NCI-H1930 (cell line): ENCODE measurements at regions not wholly inside any gene's neighbourhood (a gene's known extent, or its start where the extent isn't known, plus 50 kb on each side); places are given as distances from the start of the nearest gene placed in this dataset.
"Not testable (repeated sequence)": the region's sequence is repeated elsewhere in the genome, so short reads cannot be mapped to it uniquely, and the experiment has no call there.

Experiments
- DNase-seq, 2 experiments: peaks; one replicate each; lab custom pipeline; 2025; lab: John Stamatoyannopoulos, UW

DNA sequence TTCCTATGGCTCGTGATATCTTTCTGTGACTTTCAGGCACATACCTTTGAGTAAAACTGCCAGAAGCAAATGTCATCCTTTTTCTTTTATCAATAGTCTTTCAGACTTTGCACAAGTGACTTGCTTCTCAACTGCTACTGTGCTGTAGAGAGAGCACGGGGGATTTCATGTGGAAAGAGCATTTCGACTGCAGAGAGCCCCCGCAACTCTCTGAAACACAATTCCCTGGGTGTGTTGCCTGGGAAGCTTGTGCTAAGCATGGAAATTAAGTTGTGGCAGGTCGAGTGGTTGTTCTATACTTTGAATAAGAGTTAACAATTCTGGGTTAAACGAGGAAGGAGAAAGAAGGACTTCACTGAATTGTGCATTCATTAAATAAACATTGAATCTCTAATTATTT lies 659.1 kb downstream of the TDRD15 start:
- no peak for DNase-seq

DNA sequence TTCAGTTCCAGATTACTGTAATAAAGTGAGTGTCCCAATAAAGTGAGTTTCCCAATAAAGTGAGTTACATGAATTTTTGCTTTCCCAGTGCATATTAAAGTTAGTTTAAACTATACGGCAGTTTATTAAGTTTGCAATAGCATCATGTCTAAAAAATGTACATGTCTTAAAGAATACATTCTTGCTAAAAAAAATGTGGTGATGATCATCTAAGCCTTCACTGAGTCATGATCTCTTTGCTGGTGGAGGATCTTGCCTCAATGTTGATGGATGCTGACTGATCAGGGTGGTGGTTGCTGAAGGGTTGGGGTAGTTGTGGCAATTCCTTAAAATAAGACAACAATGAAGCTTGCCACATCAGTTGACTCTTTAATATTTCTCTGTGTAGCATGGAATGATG lies 664.2 kb downstream of the TDRD15 start:
- no peak for DNase-seq

DNA sequence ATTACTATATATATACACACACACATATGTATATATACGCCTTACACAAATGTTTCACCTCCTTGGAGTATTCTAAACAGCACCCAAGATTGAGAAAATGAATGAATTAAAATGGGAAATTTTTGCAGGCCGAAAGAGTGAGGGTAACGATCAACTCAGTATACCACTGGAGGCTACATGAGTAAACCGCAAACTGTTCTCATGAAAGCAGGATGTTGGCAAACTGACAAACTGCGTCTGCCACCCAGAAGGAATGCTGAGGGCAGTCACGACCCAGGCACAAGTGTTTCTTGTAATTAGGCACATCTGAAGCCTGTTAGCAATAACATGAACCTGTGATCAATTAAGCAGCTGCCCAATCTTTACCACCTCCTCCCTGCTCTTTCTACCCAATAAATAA lies 666.5 kb downstream of the TDRD15 start:
- not testable (repeated sequence) for DNase-seq

DNA sequence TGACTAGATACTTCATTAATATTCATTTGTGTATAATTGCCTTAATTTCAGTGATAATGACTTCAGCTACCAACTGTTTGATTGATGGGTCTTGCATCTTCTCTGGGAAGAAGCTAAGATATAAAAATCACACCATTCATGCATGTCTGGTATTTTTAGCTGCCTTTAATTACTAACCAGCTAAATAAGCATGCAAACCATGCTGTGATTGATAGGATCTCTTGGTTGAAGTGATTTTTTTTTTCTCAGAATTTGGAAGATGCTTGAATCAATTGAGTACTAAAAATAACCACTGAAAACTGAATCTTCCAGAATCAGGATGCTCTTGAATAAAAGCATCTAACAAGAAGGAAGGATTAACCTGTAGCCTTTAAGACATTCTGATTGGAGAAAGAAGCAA lies 668.8 kb downstream of the TDRD15 start:
- no peak for DNase-seq

DNA sequence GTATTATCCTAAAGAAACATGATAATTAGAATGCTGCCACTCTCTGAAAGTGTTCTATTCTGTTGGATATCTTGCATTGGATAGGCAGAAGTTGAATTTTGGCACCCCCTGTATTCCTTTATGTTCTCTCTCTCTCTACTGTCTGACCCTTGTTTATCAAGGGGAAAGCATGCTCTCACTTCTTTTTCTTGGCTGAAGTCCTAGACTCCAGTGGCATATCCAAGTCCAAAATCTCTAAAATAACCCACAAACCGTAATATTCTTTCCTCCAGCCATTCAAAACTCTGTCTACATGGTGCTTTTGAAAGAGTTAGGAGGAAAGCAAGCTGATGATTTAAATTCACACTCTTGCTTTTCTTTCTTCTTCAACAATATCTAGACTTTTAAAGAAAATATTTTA lies 669.7 kb downstream of the TDRD15 start:
- no peak for DNase-seq

DNA sequence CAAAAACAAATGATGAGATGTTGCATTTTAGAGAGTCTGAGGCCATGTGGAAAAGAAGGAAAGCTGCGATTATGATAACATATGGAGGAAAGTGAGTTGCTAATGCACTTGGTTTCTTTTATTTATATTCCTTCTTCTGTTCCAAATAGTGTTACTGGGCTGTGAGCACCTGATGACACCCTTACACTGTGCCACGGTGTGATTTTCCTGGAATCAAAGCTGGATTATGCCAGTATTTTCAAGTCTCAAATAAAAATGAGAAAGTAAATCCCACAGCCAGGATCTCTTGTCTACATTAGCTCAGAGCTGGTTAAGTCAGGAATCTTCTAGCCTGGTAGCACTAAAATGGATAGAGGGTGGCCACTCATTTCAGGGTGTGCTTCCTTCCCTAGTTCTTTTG lies 670.8 kb downstream of the TDRD15 start:
- no peak for DNase-seq

DNA sequence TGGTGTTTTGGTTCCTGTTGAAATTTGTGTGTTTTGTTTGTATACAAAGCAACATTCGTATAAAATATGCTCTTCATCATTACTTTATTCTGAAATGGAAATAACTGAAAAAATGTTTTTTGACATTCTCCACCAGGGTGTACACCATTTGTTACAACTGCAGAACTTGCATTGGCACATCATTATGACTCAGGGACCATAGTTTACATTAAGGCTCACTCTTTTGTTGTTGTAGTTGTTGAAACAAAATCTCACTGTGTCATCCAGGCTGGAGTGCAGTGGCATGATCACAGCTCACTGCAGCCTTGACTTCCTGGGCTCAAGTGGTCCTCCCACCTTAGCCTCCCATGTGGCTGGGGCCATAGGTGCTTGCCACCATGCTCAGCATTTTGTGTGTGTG lies 676.6 kb downstream of the TDRD15 start:
- DNase-seq: no peak

DNA sequence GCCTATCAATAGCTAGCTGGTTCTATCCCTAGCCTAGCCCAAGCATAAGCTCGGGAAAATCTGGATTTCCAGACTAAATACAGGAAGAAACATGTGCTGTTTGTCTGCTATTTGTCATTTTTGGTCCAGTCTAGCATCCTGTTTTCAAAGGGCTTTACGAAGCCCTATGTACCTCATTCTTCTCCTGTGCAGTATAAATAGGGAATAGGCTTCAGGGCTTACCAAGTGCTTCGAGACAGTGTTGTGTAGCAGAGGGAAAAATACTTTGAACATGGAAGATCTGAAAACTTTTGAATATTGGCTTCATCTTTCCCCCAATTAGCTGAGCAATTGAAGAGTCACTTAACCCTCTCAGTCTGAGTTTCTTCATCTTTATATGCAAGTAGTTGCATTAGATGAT lies 679.8 kb downstream of the TDRD15 start:
- DNase-seq: no peak

DNA sequence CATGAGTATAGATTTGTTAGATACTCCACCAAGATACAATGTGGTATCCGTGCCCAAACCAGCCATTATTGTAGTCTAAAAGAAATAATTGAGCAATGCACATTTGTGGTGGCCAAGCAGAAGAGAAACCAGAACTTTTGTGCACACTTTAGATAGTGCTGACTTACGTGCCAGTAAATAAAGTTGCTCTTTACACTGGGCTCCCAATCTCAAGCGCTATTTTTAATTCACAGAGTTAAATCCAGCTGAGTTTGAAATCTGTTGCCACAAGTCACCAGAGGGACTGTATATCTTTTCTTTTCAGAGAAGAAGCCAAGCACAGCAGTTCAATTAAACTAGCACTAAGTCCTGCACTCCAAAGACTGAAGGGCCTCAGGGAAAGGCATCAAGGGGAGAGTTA lies 680.4 kb downstream of the TDRD15 start:
- DNase-seq: no peak

DNA sequence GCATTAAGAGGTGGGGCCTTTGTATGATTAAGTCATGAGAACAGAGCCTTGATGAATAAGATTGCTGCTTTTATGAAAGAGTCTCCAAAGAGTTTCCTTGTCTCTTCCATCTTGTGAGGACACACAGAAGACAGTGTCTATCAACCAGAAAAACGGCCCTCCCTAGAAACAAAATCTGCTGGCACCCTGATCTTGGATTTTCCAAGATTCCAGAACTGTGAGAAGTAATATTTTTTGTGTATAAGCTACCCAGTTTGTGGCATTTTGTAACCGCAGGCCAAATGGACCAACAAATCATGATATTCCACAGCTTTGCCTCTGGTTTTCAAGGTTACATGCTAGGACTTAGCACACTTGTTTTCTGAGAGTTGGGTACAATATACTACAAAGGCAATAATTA lies 687.8 kb downstream of the TDRD15 start:
- DNase-seq: no peak

DNA sequence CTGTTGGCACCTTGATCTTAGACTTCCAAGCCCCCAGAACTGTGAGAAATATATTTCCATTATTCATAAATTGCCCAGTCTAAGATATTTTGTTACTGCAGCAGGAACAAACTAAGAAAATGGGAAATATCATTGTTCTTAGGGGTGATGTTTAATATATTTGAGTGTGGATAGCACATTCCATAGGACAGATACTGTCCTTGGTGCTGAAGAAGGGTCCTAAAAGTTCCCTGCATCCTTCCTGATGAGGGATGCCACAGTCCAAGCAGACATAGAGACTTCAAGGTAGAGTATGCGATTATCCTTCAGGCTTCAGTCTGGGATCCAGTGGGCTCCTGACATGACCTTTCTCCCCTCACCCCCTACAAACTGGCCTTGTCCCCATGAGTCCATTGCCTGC lies 689.0 kb downstream of the TDRD15 start:
- no peak for DNase-seq

DNA sequence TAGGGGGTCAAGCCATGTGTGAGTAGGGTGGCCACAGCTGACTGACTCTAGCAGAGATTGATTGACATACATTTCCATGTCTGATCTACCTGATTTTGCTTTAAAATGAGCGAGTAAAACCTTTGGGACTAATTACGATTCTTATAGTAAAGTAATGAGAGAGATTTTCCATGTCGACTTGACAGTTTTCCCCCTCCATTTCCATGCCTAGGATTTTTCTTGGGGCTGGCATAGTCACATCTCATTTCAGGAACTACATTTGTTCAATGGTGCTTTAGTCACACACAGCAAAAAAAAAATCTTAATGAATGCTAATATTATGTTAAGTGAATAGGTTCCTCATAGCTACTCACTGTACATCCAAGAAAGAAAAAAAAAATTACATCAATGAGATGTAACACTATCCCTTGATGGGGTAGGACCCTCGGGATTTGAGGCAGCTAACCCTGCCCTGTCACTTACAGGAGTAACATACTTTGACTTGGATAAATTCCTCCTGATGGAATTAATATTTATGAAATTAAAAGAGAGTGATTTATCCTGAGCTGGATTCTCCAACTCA lies 690.9 kb downstream of the TDRD15 start:
- DNase-seq: no peak

DNA sequence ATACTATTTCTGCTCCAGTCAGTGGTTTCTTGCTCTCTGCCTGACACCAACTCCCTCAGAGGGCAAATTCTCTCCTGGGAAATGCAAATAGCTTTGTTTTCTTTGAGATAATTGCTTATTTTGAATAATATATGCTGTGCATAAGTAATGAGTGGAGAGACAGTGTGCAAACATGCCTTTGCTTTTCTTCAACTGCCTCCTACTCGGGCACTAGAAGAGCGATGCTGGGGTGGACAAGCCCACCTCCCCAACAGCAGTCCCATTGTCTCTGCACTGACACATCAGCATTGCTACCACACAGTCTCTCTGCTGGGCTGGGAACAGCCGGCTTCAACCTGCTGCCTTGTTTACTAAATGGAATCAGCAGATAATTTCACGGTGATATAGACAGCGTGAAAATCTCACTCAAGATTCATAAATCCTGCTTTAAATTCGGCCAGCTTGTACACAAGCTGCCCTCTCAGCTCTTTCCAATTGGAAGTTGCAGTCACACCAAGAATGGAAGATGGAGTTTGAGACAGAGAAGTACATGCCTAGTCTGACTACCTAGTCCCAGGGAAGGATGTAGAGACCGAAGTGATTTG lies 694.5 kb downstream of the TDRD15 start:
- DNase-seq: no peak

DNA sequence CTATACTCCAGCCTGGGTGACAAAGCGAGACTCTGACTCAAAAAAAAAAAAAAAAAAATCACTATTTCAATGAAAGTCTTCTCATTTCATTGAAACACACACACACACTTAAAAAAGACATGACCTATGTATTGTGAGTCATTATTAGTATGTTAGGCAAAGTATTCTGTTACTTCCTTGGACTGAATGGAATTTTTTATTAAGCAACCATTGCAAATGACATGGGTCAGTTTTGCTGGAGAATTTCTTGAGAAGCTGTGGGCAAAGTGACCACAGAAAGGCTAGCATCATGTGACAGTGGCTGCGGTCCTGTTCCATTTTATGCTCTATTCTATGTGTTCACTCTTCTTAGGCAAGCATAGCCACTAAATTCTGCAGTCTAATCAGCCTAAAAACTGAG lies 695.7 kb downstream of the TDRD15 start:
- no peak for DNase-seq

DNA sequence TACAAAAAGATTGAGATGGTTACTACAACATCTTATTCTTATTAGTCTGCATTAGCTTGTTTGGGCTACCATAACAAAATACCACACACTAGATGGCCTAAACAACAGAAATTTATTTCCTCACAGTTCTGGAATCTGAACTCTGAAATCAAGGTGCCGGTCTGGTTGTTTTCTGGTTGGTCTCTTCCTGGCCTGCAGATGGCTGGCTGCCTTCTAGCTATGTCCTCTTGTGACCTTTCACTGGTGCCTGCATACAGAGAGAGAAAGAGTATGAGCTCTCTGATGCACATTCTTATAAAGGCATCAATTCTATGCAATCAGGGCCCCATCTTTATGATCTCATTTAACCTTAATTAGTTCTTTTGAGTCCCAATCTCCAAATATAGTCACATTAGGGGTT lies 696.5 kb downstream of the TDRD15 start:
- no peak for DNase-seq

DNA sequence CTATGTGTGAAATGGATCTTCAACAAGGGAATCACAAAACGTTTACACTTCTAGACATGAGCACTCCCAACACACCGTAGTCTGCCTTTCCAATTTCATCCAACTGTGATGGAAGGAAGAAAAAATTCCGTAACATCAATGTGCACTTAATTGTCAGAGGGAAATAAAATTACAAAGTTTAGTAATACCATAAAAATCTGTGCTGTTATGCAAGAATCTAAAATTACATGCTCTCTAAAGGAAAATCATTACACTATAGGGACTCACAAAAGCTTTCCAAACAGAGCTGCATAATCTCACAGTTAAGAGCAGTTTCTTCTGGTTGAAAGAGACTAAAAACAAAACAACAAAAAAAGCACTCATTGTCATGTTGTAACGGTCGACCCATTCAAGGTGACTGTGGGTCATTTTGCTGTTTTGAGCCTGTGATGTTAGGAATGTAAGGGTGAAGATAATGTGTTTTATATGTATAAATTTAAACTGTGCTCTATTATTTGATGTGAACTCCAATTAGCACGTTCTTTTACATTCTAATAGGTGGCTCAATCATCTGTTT lies 698.0 kb downstream of the TDRD15 start:
- no peak for DNase-seq

DNA sequence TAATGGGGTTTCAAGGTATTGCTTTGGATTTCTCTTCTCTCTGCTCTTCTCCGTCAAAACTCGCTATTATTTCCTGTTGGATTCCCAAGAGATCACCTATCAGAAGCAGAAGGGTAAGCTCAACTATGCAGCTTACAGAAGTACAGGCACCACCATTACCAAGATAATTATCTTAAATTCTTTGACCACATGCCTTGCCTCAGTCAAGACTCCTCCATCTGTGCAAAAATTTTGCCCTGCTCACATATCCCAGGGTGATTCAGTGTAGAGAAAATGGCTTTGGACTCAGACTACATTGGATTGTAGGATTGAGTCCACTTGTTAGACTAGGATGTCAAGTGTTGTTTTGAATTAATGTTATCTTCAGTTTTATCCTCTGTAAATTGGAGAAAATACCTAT lies 698.7 kb downstream of the TDRD15 start:
- DNase-seq: no peak

DNA sequence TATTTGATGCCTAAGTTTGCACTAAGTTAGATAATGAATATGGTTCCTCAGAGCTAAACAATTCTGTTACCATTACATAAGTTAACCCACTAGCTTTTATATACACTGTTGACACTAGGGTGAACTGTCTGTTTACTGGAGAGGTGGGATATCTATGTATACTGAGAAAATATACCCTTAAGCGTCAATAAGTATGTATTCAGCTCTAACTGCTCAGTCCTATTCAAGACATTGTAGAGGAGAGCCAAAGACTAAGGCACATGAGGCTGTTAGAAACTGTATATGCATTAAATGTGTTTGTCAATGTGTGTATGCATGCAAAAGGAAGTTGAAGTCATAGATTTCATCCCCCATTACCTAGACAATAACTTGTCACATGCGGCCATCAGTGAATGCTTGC lies 710.0 kb downstream of the TDRD15 start:
- DNase-seq: no peak

DNA sequence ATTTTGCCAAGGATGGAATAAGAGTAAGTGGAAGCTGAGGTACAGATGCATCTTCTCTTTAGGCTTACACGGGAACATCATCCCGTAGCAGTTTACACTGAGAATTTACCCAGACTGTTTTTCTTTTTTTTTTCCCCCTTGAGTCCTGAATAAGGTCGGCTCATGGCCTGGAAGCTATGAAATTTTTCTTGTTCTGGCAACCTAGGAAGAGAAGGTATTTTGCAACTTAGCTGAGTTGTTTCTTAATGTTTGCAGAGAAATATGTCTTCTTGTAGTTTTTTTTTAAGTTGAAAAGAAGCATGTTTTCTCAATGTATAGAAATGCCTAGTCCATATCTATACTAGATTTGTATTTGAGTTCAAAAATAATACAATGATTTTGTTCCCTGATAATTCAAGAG lies 712.5 kb downstream of the TDRD15 start:
- no peak for DNase-seq

DNA sequence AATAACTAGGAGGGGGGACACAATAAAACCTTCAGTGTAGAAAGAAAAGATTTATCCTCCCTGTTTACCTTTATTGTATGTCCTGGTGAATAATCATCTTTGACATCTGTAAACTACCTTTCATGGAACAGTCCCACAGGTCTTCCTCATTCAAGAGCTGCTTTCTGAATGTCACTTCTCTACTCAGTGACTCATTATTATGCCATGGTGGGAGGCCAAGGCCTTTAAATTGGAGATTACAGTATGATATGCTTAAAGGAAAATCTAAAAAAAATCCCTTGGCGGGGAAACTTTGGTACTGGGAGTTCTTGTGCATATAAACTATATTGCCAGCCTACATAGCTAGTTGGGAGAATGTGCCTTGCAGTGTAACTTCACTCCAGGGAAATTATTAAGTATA lies 713.0 kb downstream of the TDRD15 start:
- no peak for DNase-seq

DNA sequence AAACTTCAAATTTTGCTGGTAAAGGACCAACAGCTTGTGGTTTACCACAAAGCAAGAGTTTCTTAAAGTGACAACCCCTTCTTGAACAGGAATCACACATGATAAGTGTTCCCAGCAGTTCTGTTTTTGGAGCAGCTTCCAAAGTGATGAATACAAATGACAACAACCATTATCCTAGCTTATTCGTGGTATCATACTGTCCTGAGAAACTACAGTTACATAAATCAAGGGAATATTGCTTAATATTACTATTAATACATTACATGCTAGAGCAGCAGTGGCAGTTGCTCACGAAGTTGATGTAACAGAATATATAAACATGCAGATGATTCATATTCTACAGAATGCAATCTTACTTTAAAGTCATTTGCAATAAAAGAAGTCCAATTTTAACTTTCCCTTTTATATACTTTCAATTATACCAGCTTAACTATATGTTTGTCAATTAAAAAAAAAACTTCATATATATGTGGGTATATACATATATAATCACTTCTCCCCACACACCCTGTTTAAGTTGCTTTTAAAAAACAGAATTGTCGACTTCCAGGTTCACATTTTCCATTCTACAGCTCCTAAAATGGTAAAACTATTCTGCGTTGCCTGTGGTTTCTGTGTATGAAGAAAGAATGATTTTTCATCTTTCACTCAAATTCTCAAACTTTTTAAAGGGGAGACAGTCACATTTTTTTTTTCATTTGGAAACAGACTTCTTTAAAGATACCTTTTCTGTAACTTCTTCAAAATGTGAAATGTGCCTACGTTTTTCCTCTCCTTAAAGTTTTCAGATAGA lies 713.6 kb downstream of the TDRD15 start:
- no peak for DNase-seq

DNA sequence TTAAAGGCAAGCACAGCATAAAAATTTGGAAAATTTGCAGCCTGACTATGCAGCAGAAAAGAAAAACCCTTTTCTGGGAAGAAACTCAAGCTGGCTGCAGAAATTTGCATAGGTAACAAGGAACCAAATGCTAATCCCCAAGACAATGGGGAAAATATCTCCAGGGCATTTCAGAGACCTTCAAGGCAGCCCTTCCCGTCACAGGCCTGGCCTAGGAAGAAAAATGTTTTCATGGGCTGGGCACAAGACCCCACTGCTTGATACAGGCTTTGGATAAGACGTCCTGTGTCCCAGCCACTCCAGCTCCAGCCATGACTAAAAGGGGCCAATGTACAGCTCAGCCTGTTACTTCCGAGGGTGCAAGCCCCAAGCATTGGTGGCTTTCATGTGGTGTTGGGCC lies 717.6 kb downstream of the TDRD15 start:
- no peak for DNase-seq

DNA sequence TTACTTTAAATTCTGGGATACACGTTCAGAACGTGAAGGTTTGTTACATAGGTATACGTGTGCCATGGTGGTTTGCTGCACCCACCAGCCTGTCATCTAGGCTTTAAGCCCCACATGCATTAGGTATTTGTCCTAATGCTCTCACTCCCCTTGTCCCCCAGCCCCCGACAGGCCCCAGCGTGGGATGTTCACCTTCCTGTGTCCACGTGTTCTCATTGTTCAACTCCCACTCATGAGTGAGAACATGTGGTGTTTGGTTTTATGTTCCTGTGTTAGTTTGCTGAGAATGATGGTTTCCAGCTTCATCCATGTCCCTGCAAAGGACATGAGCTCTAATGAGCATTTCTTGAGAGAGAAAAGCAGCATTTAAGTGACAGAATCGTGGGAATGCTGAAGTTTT lies 726.6 kb downstream of the TDRD15 start:
- not testable (repeated sequence) for DNase-seq
